PC-3 (cell line): ENCODE measurements at regions not wholly inside any gene's neighbourhood (a gene's known extent, or its start where the extent isn't known, plus 50 kb on each side); places are given as distances from the start of the nearest gene placed in this dataset.

Experiments used
- EZH2 ChIP-seq: fragments of 300-600 bp; sonication (generic); IDR thresholded peaks from one replicate; pipeline ENCODE4 v1.6.1; 2017; ENCODE audit warnings: antibody characterized with exemption, mild to moderate bottlenecking, low read length; ENCODE audit not compliant: unreplicated experiment
- EZH2phosphoT487 ChIP-seq: fragments of 300-600 bp; sonication (generic); IDR thresholded peaks from 2 replicates; pipeline ENCODE4 v1.6.1; 2018; ENCODE audit warnings: mild to moderate bottlenecking, antibody characterized with exemption, low read length, borderline replicate concordance
- TF ChIP-seq, protein P1 (sequence below): fragments of 300-600 bp; sonication (generic); conservative IDR thresholded peaks from 2 replicates; pipeline ENCODE4 v1.5.1; 2017; ENCODE audit warnings: antibody characterized with exemption, low read depth, mild to moderate bottlenecking, low read length

GRCh38 chr2:239589270-239589825 is 188.5 kb upstream of the HDAC4 start:
- TF ChIP-seq EZH2 (no peak), EZH2phosphoT487 (no peak)
- TF ChIP-seq, protein P1, sequence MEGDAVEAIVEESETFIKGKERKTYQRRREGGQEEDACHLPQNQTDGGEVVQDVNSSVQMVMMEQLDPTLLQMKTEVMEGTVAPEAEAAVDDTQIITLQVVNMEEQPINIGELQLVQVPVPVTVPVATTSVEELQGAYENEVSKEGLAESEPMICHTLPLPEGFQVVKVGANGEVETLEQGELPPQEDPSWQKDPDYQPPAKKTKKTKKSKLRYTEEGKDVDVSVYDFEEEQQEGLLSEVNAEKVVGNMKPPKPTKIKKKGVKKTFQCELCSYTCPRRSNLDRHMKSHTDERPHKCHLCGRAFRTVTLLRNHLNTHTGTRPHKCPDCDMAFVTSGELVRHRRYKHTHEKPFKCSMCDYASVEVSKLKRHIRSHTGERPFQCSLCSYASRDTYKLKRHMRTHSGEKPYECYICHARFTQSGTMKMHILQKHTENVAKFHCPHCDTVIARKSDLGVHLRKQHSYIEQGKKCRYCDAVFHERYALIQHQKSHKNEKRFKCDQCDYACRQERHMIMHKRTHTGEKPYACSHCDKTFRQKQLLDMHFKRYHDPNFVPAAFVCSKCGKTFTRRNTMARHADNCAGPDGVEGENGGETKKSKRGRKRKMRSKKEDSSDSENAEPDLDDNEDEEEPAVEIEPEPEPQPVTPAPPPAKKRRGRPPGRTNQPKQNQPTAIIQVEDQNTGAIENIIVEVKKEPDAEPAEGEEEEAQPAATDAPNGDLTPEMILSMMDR, result no peak
